DMS 273 (cell line): ENCODE measurements at regions not wholly inside any gene's neighbourhood (a gene's known extent, or its start where the extent isn't known, plus 50 kb on each side); places are given as distances from the start of the nearest gene placed in this dataset.

ENCODE experiments used
- DNase-seq: peaks from one replicate; lab custom pipeline; 2025; ENCODE audit not compliant: unreplicated experiment; lab: John Stamatoyannopoulos, UW

DNA sequence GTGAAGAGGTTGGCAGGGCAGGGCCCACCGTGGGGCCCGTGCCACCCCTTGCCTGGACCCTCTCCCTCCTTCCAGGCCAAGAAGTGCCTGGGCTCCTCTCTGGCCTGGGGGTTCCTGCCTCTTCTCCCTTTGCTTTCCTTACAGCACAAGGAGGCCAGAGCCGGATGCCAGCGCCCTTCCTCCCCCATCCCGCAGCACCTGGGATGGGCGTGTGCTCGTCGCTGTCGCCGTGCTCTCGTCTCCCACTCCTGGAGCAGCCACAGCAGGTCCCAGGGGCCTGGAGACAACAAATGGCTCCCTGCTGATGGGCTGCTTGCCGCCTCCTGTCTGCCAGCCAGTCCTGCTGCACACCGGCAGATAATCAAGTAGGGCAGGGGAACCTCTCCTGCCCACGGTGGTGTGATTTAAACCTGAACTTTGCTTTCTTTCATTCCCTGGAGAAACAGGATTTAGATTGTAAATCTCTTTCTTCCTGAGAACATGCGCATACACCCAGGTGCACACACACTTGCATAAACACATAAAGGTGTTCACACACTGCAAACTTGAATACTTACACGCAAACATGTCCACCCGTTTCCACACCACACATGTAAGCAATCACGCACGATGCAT, 50.8 kb upstream of the POU3F1 start:
- no peak for DNase-seq
